GM12878 (cell line): ENCODE measurements at regions not wholly inside any gene's neighbourhood (a gene's known extent, or its start where the extent isn't known, plus 50 kb on each side); places are given as distances from the start of the nearest gene placed in this dataset.

ENCODE experiments used
- ATAC-seq: fragments of 200-7000 bp; cut with Tn5 transposase; 3 replicates; pipeline ENCODE4 v1.9.1; 2020; ENCODE audit warnings: mild to moderate bottlenecking, moderate library complexity
- BruUV-seq: library from RNA; stranded (reverse); fragments of 400-500 nt; replicated peaks from 2 replicates; lab custom pipeline; 2021; lab: Mats Ljungman, UMichigan
- CTCF ChIA-PET: fragments of 300-600 bp; sonication (Branson Sonifier 250); formaldehyde crosslinking; extraction: SDS; loops from one replicate; lab custom pipeline; 2021; ENCODE audit warnings: inconsistent platforms; lab: Yijun Ruan, JAX
- POLR2A ChIA-PET: fragments of 350-600 bp; formaldehyde crosslinking; extraction: SDS; loops from one replicate; lab custom pipeline; 2021; ENCODE audit warnings: inconsistent platforms; lab: Charles Lee
- RAD21 ChIA-PET: fragments of 300-600 bp; sonication (Branson Sonifier 250); formaldehyde crosslinking; loops from one replicate; lab custom pipeline; 2023; ENCODE audit warnings: antibody characterized with exemption; ENCODE audit not compliant: unreplicated experiment; lab: Charles Lee
- SMC1A ChIA-PET: fragments of 300-600 bp; sonication (Branson Sonifier 250); formaldehyde crosslinking; loops from one replicate; lab custom pipeline; 2023; ENCODE audit not compliant: unreplicated experiment, uncharacterized antibody; lab: Charles Lee
- DNase-seq: peaks from one replicate; pipeline ENCODE4 v3.0.0-alpha.2; 2011; ENCODE audit warnings: low read depth, low spot score
- FAIRE-seq: peaks from 3 replicates; lab custom pipeline; 2011; peaks lifted over from hg19 to GRCh38; lab: Jason Lieb, UNC
- H2AFZ ChIP-seq: 2 replicates; pipeline ENCODE4 v1.6.0; 2011; ENCODE audit warnings: low read depth, low read length, control low read depth; ENCODE audit not compliant: control insufficient read depth
- H3K27ac ChIP-seq: 2 replicates; pipeline ENCODE4 v1.5.1; 2011; ENCODE audit warnings: control low read depth; ENCODE audit not compliant: control insufficient read depth, insufficient read depth
- H3K27me3 ChIP-seq, 2 experiments: replicated peaks in 1 of 2; 2 replicates each; pipeline versions ENCODE4 v1.6.0 to v1.6.1; 2011; ENCODE audit warnings: low read length in 1 of 2; ENCODE audit not compliant: control insufficient read depth in 2 of 2, insufficient read depth in 2 of 2
- H3K36me3 ChIP-seq, 2 experiments: 2 replicates each; pipeline ENCODE4 v1.5.1; 2011; ENCODE audit warnings: low read length in 1 of 2; ENCODE audit not compliant: control insufficient read depth in 2 of 2, insufficient read depth in 2 of 2
- H3K4me1 ChIP-seq: 2 replicates; pipeline ENCODE4 v1.6.1; 2011; ENCODE audit warnings: mild to moderate bottlenecking, low read length, moderate library complexity, mixed read lengths; ENCODE audit not compliant: control insufficient read depth, insufficient read depth
- H3K4me2 ChIP-seq: 2 replicates; pipeline ENCODE4 v1.6.0; 2011; ENCODE audit warnings: control low read depth; ENCODE audit not compliant: control insufficient read depth, insufficient read depth
- H3K4me3 ChIP-seq: fragments of 200-600 bp; sonication (generic); 2 replicates; pipeline ENCODE4 v1.5.1; 2016
- H3K79me2 ChIP-seq: 2 replicates; pipeline ENCODE4 v1.6.0; 2011; ENCODE audit warnings: low read length; ENCODE audit not compliant: control insufficient read depth, insufficient read depth
- H3K9ac ChIP-seq: 2 replicates; pipeline ENCODE4 v1.8.0; 2011; ENCODE audit warnings: low read length, control low read depth, mixed read lengths; ENCODE audit not compliant: control insufficient read depth, insufficient read depth
- H3K9me3 ChIP-seq: replicated peaks from 3 replicates; pipeline ENCODE4 v1.5.1; 2011; ENCODE audit warnings: mild to moderate bottlenecking, low read length; ENCODE audit not compliant: control insufficient read depth, insufficient read depth
- H4K20me1 ChIP-seq: 2 replicates; pipeline ENCODE4 v1.6.0; 2011; ENCODE audit not compliant: control insufficient read depth, insufficient read depth
- BMI1 ChIP-seq: fragments of 450-650 bp; IDR thresholded peaks from 2 replicates; pipeline ENCODE4 v1.6.1; 2016; ENCODE audit warnings: mild to moderate bottlenecking, moderate library complexity, borderline replicate concordance
- CEBPB ChIP-seq, 2 experiments: fragments of 150-350 bp in 1 of 2; IDR thresholded peaks; 2 replicates each; pipeline ENCODE4 v1.6.1; 2012 to 2014; ENCODE audit warnings: low read depth in 2 of 2, low read length in 2 of 2, borderline replicate concordance in 1 of 2, inconsistent platforms in 1 of 2
- EGR1 ChIP-seq, 2 experiments: IDR thresholded peaks; 1 replicate in 1 of 2; 2 replicates in 1 of 2; pipeline ENCODE4 v1.6.1; 2011 to 2012; ENCODE audit warnings: low read depth in 2 of 2, low read length in 2 of 2, borderline replicate concordance in 1 of 2, mild to moderate bottlenecking in 1 of 2, moderate library complexity in 1 of 2
- EZH2 ChIP-seq: IDR thresholded peaks from 2 replicates; pipeline ENCODE4 v1.6.1; 2012; ENCODE audit warnings: low read depth, mild to moderate bottlenecking, control low read depth, inconsistent platforms, low read length, borderline replicate concordance; ENCODE audit not compliant: control insufficient read depth
- GATAD2B ChIP-seq: fragments of 450-650 bp; conservative IDR thresholded peaks from 2 replicates; pipeline ENCODE4 v1.6.1; 2017; ENCODE audit warnings: low read depth, mild to moderate bottlenecking, moderate library complexity
- HCFC1 ChIP-seq: fragments of 150-350 bp; IDR thresholded peaks from 2 replicates; pipeline ENCODE4 v1.6.1; 2014; ENCODE audit warnings: low read length
- NBN ChIP-seq: fragments of 450-650 bp; IDR thresholded peaks from 2 replicates; pipeline ENCODE4 v1.6.1; 2016
- RELA ChIP-seq: fragments of 450-650 bp; IDR thresholded peaks from 2 replicates; pipeline ENCODE4 v1.8.0; 2014; ENCODE audit warnings: borderline replicate concordance; ENCODE audit not compliant: partially characterized antibody
- ZNF24 ChIP-seq: fragments of 450-650 bp; IDR thresholded peaks from 2 replicates; pipeline ENCODE4 v1.6.1; 2017; ENCODE audit warnings: antibody characterized with exemption, mild to moderate bottlenecking
- ZSCAN29 ChIP-seq: fragments of 450-650 bp; IDR thresholded peaks from 2 replicates; pipeline ENCODE4 v1.6.1; 2017; ENCODE audit warnings: mild to moderate bottlenecking, moderate library complexity
- WGBS: methylation state at CpG from one replicate; pipeline ENCODE4 v1.1.6; 2016; ENCODE audit warnings: low lambda C conversion rate; ENCODE audit not compliant: insufficient replicate concordance, insufficient coverage; ENCODE audit errors: missing lambda C conversion rate; 5-methylcytosine and 5-hydroxymethylcytosine counted together
- in situ Hi-C: fragments of 300-500 bp; cut with MboI; formaldehyde crosslinking; loops from 9 replicates; pipeline ENCODE4 v1.14.3; 2018; ENCODE audit warnings: mixed read lengths
- intact Hi-C: fragments of 100-400 bp; cut with micrococcal nuclease; formaldehyde crosslinking; loops from one replicate; pipeline ENCODE4 v1.14.2; 2022; ENCODE audit not compliant: unreplicated experiment
- TF ChIP-seq, protein P1 (sequence below): IDR thresholded peaks from 2 replicates; pipeline ENCODE4 v1.6.1; 2012; ENCODE audit warnings: low read depth, low read length, improper control_type of control experiment

DNA sequence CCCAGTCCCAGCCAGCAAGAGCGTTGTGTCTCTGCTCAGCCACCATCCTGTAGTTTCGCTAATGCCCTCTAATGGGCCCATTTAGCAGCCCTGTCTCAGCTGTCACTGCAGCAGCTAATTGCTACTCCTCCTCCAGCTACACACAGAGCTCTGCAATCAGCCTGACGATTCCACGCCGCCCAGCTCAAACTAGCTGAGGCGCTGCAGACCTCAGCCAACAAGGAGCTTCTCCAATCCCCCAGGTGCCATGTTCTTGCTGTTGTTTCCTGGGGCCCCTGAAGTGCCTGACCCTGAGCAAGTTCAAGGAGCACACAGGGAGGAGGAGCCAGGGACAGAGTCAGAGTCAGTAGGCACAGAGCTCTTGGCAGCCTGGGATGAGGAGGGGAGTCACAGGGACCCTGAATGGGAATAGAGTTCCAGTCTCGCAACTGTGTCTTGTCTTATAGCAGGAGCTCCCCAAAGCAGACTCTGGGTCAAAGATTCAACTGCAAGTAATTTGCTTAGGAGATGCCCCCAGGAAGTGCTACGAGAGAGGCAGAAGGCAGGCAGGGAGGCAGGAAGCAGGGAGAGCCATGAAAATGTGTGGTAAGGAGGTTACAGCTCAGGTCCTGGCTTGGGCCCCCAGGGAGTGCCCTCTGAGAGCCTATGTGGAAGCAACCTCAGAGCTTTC is 135.8 kb upstream of the UNC5B start:
- no TSS peak for BruUV-seq
- WGBS, result 24% methylated on average over 8 of the region's 8 CpGs
- no peak overlapping the region for H3K4me2 ChIP-seq
- no peaks in the 10 kb centered on the region for H3K79me2 ChIP-seq
- intact Hi-C loops (no loop called here), in situ Hi-C loops (no loop called here)
- TF ChIP-seq NBN, result no peak
- no peak for TF ChIP-seq ZNF24
- TF ChIP-seq BMI1, result no peak
- no peak for TF ChIP-seq CEBPB (IDR thresholded peaks at IDR 0.05; ENCODE audit: borderline replicate concordance in 1 of 2, low read depth in 2 of 2, low read length in 2 of 2)
- no peak for TF ChIP-seq ZSCAN29
- TF ChIP-seq, protein P1, sequence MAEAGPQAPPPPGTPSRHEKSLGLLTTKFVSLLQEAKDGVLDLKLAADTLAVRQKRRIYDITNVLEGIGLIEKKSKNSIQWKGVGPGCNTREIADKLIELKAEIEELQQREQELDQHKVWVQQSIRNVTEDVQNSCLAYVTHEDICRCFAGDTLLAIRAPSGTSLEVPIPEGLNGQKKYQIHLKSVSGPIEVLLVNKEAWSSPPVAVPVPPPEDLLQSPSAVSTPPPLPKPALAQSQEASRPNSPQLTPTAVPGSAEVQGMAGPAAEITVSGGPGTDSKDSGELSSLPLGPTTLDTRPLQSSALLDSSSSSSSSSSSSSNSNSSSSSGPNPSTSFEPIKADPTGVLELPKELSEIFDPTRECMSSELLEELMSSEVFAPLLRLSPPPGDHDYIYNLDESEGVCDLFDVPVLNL, result no peak
- TF ChIP-seq EZH2, result no peak
- TF ChIP-seq RELA, result no peak
- TF ChIP-seq EGR1 (IDR thresholded peaks at IDR 0.05; ENCODE audit: borderline replicate concordance in 1 of 2, low read depth in 2 of 2, low read length in 2 of 2), result no peak
- no peak for TF ChIP-seq GATAD2B
- TF ChIP-seq HCFC1, result no peak
- ChIA-PET CTCF (interaction anchor here (1.2 kb wide), 1 partner anchor 151 kb away, joined by 4 read pairs; no protein-coding TSS in a partner anchor), RAD21 (no interaction called here), SMC1A (interaction anchor here (0.9 kb wide), 1 partner anchor 10 kb away, joined by 3 read pairs; no protein-coding TSS in a partner anchor), POLR2A (no interaction called here)
- DNase-seq (no peak), FAIRE-seq (no peak), ATAC-seq (no peak)
- H3K27ac ChIP-seq, result no peak overlapping the region
- H2AFZ ChIP-seq, result no peak overlapping the region
- H3K9me3 ChIP-seq, result no peaks in the 10 kb centered on the region
- no peaks in the 10 kb centered on the region for H3K36me3 ChIP-seq
- no peaks in the 10 kb centered on the region for H3K4me1 ChIP-seq
- H3K4me3 ChIP-seq, result no peak overlapping the region
- H3K9ac ChIP-seq, result no peak overlapping the region
- H3K27me3 ChIP-seq, result peaks cover 0 to 2% of the 10 kb centered on the region in 2 experiments; a peak in 1 of 4 replicates
- no peaks in the 10 kb centered on the region for H4K20me1 ChIP-seq
